Left hindlimb (tissue), 1 donor: ENCODE measurements at regions not wholly inside any gene's neighbourhood (a gene's known extent, or its start where the extent isn't known, plus 50 kb on each side); places are given as distances from the start of the nearest gene placed in this dataset.
"Not testable (repeated sequence)": the region's sequence is repeated elsewhere in the genome, so short reads cannot be mapped to it uniquely, and the experiment has no call there.

Source experiments
- DNase-seq: peaks from one replicate; pipeline ENCODE4 v3.0.0-alpha.2; 2018

DNA sequence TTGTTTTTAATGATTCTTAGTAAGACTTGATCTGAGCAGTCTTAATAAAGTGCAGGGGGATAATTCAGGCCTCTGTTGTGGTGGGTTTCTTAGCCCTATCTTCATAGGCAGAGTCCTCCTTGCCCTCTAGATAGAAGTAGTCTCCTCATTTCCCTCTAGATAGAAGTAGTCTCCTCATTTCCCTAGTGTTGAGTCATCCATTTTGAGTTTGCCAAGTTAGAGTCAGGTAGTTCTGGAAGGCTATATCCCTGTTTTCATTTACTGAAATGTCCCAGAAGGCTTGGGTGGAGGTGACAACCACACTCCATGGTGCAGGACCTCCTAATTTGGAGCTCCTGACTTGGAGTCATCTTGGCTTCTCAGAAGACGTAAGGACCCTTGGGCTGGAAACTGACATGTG lies 384.6 kb downstream of the MLLT3 start:
- DNase-seq = no peak

- no peak for DNase-seq
Measured at GRCh38 chr9:20236676-20237075, 385.6 kb downstream of the MLLT3 start.

- not testable (repeated sequence) for DNase-seq
Measured at GRCh38 chr9:20235206-20235605, 387.1 kb downstream of the MLLT3 start.

GRCh38 chr9:20228096-20228495 lies 394.2 kb downstream of the MLLT3 start:
- DNase-seq = no peak

DNA sequence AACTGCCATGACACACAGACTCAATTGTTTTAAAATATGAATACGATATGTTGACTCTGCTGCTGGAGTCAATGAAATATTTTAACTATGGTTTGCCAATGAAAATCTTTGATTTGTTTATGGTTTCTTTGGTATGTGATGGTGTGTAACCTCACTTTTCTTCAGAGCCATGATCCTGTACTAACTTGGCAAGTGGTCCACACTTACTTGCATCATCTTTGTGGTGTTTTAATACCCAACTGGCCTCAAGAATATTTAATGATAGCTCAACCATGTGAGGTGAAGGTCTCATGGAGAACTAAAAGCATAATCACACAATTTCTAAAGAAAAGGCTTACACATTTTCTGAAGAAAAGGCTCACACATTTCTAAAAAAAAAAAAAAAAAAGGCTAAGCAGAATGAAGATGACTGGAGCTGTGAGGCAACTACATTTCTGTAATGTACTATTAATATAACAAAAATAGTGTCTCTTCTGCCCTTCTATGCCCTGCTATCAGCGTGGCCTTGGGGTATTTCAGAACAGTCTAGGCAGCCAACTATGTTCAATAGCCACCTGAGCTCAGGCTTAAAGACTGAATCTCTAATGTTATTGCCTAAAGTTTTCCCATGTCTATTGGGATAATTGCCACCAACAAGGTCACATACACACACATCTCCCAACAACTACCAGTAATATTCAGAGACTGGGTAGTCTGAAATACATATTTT lies 395.0 kb downstream of the MLLT3 start:
- no peak for DNase-seq

- no peak for DNase-seq
Measured at GRCh38 chr9:20226345-20226744, 396.0 kb downstream of the MLLT3 start.

GRCh38 chr9:20225826-20226225 lies 396.5 kb downstream of the MLLT3 start:
- no peak for DNase-seq

GRCh38 chr9:20224756-20225155 lies 397.5 kb downstream of the MLLT3 start:
- DNase-seq = no peak

- DNase-seq = no peak
Measured at GRCh38 chr9:20220286-20220685, 402.0 kb downstream of the MLLT3 start.

DNA sequence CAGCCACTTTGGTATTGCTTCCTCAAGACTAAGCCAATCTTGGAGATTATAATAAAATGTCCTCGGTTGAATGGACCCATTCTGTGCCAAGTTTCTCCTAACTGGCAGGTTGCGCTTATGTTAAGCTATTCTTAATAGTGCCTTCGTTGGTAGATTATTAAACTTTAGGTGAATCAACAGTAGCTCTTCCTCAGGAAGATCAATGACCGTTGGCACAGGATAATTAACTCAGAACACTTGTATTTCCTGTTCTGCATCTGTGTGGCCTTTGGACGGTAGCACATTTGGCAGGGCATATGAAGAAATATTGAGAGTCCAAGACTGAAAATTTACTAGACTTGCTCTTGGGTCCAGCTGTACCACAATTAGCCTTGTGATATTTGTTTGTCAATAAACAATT lies 402.9 kb downstream of the MLLT3 start:
- DNase-seq = no peak

- no peak for DNase-seq
Measured at GRCh38 chr9:20217596-20217995, 404.7 kb downstream of the MLLT3 start.

DNA sequence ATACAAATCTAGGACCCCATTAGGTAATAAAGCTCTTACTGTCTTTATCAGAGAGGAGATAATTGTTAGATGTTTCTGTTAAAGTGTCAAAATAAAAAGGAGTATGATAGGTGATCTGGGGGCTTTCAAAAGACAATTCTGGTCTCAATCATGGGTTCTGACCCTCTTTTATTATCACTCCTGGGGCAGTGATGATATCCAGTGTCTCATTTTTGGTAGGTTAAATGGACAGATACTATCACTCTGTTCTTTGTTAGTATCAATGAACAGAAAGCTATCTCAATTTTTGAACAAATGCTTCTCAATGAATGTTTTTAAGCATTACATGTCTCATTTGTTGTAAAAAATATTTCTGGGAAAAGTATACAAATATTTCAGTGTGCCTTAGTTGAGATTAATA lies 405.9 kb downstream of the MLLT3 start:
- DNase-seq = no peak

GRCh38 chr9:20215552-20215951 lies 406.7 kb downstream of the MLLT3 start:
- no peak for DNase-seq

DNA sequence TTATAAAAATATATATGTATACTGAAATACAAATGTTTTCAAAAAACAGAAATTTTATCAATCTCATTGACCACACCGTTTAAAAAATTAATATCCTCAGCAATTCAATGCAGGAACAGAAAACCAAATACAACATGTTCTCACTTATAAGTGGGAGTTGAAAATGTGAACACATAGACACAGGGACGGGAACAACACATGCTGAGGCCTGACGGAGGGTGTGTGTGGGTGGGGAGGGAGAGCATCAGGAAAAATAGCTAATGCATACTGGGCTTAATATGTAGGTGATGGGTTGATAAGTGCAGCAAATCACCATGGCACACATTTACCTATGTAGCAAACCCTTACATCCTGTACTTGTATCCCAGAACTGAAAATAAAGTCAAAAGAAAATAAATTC lies 409.5 kb downstream of the MLLT3 start:
- DNase-seq = no peak

DNA sequence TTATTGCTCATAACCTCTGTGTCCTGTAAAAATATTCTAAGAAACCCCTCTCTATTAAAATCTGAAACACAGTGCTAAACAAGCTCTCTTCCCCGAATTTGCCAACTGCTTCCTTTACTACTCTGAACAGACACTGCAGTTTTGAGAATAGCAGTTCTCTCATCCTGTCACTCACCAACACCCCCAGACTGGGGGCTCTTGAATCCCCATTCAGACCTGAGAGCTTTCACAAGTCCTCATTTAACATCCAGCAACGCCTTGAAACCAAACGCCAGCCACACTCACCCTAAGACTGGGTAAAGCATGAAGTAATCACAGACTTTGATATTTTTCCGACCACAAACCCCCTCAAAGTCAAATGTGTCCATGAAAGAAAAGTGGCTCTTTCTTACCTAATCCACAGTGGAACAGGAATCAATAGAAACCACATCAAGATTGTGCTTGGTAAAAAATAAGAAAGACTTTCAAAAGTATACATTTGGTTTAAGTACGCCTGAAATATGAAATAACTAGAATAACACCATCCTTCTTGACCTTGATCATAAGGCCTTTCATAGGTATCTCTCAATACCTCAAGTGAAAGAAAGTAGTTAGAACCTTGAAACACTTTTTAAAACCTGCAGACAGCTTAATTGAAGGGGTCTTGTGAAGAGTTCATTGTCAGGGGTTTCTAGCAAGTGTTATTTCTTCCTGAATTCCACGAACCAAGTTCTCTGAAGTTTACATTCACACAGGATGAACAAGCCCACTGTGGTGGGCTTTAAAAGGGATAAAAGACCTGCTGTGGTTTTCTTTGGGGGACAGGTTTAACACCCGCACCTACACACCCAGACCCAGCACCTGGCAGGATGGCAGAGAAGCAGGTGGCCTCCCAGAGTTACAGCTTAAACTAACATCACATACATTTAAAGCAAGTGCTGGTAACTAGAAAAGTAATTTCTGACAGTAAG lies 412.6 kb downstream of the MLLT3 start:
- DNase-seq = no peak

- no peak for DNase-seq
Measured at GRCh38 chr9:20208961-20209371, 413.3 kb downstream of the MLLT3 start.

DNA sequence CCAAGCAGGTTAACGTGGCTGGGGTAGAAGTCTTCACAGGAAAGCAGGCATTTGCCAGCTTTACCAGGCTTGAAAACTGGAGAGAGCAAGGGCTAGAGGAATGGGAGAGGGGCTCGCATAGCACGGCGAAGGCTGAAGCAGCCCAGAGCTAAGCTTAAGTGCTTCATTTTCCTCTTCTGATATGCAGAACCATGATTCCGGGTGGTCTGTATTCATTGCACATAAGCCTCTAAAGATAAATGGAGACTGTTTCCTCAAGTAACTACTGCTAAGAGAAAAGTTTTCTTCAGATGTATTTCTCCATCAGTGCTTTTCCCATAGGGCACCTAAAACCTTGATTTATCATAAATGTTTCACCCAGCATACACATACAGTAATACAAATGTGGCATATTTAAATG lies 414.1 kb downstream of the MLLT3 start:
- no peak for DNase-seq

DNA sequence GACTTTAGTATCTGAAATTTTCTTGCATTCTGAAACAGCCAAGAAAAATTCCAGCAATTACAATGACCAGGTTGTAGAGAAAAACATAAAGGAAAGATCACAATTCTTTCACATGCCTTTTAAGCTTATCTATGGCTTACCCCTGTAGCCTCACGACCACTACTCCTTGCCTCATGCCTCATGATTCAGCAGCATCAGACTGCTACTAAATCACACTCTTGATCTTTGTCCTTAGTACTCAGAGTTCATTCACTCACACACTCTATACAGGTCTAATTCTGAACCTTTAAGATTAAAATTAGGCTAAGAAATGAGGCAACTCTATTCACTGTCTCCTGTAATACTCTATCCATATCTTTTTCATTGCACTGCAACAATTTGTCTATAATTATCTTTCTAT lies 415.1 kb downstream of the MLLT3 start:
- DNase-seq = no peak

GRCh38 chr9:20205821-20206220 lies 416.5 kb downstream of the MLLT3 start:
- DNase-seq = no peak

DNA sequence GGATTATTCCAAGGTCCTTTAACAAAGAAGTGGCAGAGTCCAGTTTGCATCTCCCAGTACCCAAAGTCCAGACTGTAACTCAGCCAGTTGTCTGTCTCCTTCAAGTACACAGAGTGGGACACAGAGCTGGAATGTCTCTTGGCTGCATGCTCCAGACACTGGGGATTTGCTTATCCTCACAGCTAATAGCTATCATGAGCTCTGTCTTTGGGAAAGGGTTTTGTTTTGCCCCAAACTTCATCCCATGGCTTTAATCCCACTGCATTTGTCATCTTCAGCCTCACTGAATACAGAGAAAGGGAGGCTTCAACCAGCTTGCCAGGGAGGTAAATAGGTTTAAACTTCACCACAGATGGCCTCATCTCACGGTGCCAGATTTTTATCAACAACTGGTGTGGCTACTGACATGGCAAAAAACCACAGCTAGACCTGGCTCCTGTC lies 412.2 kb upstream of the SLC24A2 start:
- DNase-seq = no peak

DNA sequence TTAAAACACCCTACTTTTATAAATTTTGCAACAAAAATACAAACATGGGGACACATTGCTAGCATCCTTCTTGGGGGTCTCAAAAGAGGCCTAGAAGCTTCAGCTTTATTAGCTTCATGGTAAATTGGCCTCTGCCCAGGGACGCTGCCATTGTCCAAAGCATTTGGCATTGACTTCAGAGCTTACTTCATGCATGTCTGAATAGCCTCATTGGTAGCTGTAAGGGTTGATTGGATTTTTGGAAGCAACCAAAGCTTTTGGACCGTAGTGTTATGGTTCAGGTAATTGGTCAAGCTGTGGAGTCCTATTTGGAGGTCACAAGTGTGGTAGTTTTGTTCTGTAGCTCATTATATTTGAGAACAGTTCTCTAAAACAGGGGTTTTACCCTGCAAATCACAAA lies 411.7 kb upstream of the SLC24A2 start:
- DNase-seq = no peak

DNA sequence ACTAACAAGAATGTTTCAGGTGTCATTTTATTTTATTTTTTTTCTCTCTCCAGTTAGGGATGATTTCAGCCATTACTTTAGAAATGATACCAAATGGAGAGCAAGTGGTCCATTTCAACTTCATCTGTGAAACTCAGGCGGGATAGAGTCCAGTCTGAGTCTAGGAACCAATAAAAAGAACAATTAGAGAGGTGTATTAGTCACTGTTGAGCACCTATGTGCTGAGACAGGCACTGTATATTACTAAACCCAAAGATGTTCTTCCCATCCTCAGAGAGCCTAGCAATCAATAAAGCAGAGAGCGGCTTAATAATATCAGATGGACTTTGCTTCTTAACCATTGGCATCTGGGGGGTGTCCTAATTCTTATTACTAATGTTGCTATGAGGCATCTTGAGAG lies 410.3 kb upstream of the SLC24A2 start:
- DNase-seq = no peak

DNA sequence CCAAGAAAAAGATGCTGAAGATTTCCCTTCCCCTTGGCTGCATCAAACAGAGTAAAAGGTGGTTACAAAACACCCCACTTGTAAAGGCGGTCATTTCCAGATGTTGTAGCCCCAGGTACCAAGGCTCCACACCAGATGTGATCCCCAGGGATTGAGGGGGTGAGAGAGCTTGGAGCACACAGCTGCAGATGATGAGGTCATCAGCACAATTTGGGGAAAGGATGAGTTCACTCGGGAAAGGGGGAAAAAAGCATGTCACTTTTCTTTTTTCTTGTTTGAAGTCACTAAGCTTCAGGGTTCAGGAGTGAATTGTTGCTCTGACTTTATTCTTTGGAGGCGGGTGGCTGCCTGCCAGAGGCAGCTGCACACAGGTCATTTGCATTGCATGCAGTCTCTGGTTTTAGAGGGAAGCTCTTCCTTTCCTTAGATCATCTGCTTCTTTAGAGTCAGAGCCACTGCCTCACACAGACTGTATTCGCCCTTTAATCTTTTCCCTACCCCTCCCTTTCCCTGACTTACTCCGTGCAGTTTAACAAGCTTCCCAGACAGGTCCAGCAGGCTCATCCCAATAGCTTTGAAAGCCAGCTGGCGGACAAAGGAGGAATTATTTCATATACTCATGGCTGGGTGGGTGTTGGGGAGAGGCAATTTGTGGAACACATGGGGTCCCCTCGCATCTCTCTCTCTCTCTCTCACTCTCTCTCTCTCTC lies 409.3 kb upstream of the SLC24A2 start:
- DNase-seq = no peak
